ENCODE measurements at regions not wholly inside any gene's neighbourhood (a gene's known extent, or its start where the extent isn't known, plus 50 kb on each side); places are given as distances from the start of the nearest gene placed in this dataset.

DNA sequence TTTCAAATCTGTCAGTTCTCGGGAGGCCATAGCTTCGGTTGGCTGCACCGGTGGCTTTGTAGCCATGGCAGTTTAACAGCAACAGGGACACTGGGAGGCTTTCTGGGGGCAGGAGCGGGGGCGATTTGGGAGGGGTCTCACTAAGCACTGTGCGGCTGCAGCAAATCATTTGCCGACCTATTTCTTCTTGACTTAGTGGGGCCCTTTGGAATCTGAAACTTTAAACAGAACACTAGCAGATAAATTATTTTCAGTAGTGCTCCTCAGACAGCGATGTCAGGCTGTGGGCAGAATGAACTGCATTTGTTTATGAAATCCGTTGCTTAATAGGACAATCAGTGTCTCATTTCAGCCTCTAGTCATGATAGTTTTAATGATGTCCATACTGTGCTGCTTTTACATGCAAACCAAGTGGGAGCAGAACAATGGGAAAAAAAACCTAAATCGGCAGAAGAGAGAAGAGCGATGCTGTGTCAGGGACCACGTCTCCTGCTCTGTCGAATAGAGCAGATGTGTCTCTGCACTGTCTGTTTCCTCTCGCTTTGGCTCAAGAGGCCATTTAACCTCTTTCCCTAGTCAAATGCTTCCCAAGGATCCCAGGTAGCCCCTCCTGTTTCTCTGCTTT is 211.9 kb downstream of the OLFM4 start:
- Histone ChIP-seq H3K27me3 (replicated peaks; ENCODE audit: insufficient read depth) (no peaks in the 10 kb centered on the region), H3K4me1 (ENCODE audit: control insufficient read depth in 1 of 2, low read depth in 2 of 2) (no peaks in the 10 kb centered on the region), H3K4me3 (no peak overlapping the region), H3K36me3 (no peaks in the 10 kb centered on the region), H3K9me3 (no peaks in the 10 kb centered on the region), H3K27ac (no peak overlapping the region)
- TF ChIP-seq, protein P1, sequence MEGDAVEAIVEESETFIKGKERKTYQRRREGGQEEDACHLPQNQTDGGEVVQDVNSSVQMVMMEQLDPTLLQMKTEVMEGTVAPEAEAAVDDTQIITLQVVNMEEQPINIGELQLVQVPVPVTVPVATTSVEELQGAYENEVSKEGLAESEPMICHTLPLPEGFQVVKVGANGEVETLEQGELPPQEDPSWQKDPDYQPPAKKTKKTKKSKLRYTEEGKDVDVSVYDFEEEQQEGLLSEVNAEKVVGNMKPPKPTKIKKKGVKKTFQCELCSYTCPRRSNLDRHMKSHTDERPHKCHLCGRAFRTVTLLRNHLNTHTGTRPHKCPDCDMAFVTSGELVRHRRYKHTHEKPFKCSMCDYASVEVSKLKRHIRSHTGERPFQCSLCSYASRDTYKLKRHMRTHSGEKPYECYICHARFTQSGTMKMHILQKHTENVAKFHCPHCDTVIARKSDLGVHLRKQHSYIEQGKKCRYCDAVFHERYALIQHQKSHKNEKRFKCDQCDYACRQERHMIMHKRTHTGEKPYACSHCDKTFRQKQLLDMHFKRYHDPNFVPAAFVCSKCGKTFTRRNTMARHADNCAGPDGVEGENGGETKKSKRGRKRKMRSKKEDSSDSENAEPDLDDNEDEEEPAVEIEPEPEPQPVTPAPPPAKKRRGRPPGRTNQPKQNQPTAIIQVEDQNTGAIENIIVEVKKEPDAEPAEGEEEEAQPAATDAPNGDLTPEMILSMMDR (IDR thresholded peaks at IDR 0.05): no peak
- DNase-seq (ENCODE audit: low spot score): no peak
- ATAC-seq (ENCODE audit: insufficient number of reproducible peaks, low FRiP score, low read depth): no peak

DNA sequence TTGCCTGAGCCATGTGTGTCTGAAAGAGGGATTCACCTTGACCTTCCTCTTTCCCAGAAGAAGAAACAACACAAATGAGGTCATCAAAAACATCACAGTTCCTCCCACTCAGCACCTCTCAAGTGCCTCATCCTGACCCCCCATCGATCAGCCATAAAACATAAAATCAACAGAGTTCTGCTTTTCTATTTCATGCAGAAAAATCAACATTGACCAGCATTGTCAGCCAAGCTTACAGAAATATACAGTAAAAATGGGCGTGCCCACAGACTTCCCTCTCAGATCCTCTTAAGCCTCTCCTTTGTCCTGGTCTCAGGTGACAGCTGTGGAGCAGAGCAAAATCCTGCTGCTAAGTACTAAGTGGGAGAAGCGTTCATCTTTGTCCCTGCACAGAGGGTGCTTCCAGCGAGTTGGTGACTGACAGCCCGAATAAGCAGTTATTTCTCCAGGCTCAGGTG is 213.3 kb downstream of the OLFM4 start:
- Histone ChIP-seq H3K4me1 (ENCODE audit: control insufficient read depth in 1 of 2, low read depth in 2 of 2) (no peaks in the 10 kb centered on the region), H3K9me3 (no peaks in the 10 kb centered on the region), H3K4me3 (no peak overlapping the region), H3K36me3 (no peaks in the 10 kb centered on the region), H3K27me3 (replicated peaks; ENCODE audit: insufficient read depth) (no peaks in the 10 kb centered on the region), H3K27ac (no peak overlapping the region)
- no peak for DNase-seq (ENCODE audit: low spot score)
- ATAC-seq (ENCODE audit: insufficient number of reproducible peaks, low FRiP score, low read depth): no peak
- TF ChIP-seq, protein P1 (IDR thresholded peaks at IDR 0.05): no peak

DNA sequence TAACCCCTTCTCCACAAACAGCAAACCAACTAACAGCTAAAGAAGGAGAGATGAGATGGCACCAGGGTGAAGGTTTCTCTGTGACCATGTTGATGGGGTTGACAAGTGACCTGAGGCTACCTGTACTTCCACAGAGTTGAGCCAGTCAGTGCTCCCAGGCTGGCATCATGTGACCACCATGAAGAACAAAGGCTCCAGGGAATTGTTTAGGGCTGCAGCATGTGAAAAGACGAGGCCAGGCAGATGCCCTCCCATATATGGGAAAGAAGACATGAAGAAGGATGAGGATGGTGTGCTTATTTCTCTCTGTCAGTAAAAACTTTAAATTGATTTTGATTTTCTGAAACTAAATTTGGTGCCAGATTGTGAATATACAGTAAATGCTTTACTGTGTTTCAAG is 220.6 kb downstream of the OLFM4 start:
- no peak overlapping the region for H3K4me3 ChIP-seq
- DNase-seq (ENCODE audit: low spot score) (no peak), ATAC-seq (ENCODE audit: insufficient number of reproducible peaks, low FRiP score, low read depth) (no peak)
- H3K9me3 ChIP-seq: no peaks in the 10 kb centered on the region
- TF ChIP-seq, protein P1 (IDR thresholded peaks at IDR 0.05): no peak
- H3K27me3 ChIP-seq (replicated peaks; ENCODE audit: insufficient read depth): no peaks in the 10 kb centered on the region
- H3K4me1 ChIP-seq (ENCODE audit: control insufficient read depth in 1 of 2, low read depth in 2 of 2): no peaks in the 10 kb centered on the region
- no peaks in the 10 kb centered on the region for H3K36me3 ChIP-seq
- H3K27ac ChIP-seq: no peak overlapping the region

DNA sequence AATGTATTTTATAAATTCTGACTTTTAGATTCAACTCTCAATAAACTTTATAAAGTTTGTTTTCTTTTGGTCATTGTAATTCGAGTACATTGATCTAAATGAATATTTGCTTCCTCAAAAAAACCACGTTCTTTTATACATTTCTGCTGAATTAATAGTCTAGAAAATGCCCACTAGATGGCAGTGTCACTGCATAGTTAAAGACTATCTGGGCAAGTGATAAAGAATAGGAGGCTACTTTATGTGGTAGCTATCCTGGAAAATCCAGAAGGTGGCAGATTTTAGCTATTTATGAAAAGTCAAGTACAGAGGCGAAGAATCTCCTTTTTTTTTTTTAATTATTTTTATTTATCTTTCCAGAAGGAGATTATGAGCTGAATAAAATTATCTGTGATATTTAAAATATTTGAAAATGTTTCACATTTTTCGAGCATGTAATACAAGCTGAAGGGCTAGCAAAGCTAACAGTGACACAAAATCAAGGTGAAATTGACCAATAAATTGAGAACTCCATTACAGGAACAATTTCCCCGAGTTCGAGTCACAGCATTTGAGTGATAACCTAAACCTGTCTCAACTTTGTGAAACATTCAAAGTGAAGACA is 221.8 kb downstream of the OLFM4 start:
- Histone ChIP-seq H3K27ac (no peak overlapping the region), H3K36me3 (no peaks in the 10 kb centered on the region), H3K27me3 (replicated peaks; ENCODE audit: insufficient read depth) (no peaks in the 10 kb centered on the region), H3K9me3 (no peaks in the 10 kb centered on the region), H3K4me3 (no peak overlapping the region), H3K4me1 (ENCODE audit: control insufficient read depth in 1 of 2, low read depth in 2 of 2) (no peaks in the 10 kb centered on the region)
- TF ChIP-seq, protein P1 (IDR thresholded peaks at IDR 0.05): peak; percentile 53
- DNase-seq (ENCODE audit: low spot score): no peak
- ATAC-seq (ENCODE audit: insufficient number of reproducible peaks, low FRiP score, low read depth): peak; percentile 72

DNA sequence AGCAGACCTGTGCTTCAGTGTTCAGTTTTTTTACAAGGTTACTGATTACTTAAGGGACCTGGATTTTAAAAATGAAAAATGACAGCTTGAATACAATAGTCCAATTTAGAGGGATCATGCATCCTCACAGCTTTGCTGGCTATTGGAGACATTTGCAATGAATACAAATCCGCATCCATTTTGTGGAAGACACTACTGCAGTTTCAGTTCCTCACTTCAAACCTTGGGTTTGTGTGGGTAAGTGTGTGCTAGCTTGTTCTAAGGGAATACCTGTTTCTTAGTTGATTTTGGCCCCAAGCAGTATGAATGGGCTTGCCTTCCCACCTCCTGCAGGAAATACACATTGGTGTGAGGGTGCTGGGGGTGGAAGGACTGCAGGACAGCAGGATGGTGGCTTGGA is 222.4 kb downstream of the OLFM4 start:
- no peak for DNase-seq (ENCODE audit: low spot score)
- Histone ChIP-seq H3K4me3 (no peak overlapping the region), H3K27ac (no peak overlapping the region), H3K36me3 (no peaks in the 10 kb centered on the region), H3K9me3 (no peaks in the 10 kb centered on the region), H3K4me1 (ENCODE audit: control insufficient read depth in 1 of 2, low read depth in 2 of 2) (no peaks in the 10 kb centered on the region), H3K27me3 (replicated peaks; ENCODE audit: insufficient read depth) (no peaks in the 10 kb centered on the region)
- TF ChIP-seq, protein P1 (IDR thresholded peaks at IDR 0.05): no peak
- no peak for ATAC-seq (ENCODE audit: insufficient number of reproducible peaks, low FRiP score, low read depth)
